HG02938 (cell line): ENCODE measurements at regions not wholly inside any gene's neighbourhood (a gene's known extent, or its start where the extent isn't known, plus 50 kb on each side); places are given as distances from the start of the nearest gene placed in this dataset.
"Not testable (repeated sequence)": the region's sequence is repeated elsewhere in the genome, so short reads cannot be mapped to it uniquely, and the experiment has no call there.

Experiments
- ATAC-seq: cut with Tn5 transposase; IDR thresholded peaks from one replicate; pipeline ENCODE4 v1.9.1; 2021; ENCODE audit warnings: mild to moderate bottlenecking, moderate library complexity; ENCODE audit not compliant: unreplicated experiment

DNA sequence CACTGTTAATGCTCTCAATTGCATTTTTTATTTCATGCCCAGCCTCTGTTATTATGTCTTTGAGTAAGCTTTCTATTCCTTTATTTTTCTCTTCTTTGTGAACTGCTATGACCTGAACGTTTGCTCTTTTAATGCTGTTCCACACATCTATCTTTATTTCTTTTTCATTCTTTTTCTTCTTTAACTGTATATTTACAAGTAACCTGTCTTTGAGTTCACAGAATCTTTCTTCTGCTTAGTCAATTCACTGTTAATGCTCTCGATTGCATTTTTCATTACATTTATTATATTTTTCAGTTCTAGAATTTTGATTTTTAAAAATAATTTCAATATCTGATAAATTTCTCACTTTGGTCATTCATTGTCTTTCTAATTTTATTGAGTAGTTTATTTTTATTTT is 316.3 kb upstream of the MEF2C start:
- no peak for ATAC-seq

GRCh38 chr5:89191374-89191773 is 308.4 kb upstream of the MEF2C start:
- no peak for ATAC-seq

DNA sequence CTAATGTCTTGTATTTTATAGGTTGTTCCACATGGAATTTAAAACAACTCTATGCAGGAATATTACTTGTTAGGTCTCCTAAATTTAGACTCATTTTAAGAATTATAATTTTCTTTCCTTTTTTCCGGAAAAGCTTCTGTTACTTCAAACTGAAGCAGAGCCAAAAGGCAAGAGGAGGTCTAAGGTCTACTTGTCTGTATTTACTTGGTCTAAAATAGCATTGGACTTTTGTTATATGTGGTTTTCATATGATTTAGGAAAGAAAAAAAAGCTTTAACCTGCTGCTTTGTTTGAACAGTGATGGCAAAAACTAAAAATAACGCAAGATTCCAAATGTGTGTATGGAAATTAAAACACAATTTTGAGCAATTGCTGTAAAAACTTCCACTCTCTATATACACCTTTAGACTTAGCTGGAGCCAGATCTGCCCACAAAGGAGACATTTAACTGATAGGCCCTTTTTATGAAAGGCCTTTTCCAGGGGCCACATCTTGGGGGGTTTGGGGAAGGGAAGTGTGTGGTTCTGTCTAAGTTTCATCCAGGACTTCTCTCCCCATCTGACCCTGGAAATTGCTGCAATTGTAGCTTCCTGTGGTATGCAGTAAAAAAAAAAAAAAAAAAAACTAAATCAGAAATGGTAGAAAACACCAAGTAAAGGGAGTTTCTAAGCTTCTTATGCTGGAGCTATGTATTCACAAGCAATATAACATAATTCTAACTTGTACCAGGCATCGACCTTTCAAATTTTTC is 307.7 kb upstream of the MEF2C start:
- no peak for ATAC-seq

DNA sequence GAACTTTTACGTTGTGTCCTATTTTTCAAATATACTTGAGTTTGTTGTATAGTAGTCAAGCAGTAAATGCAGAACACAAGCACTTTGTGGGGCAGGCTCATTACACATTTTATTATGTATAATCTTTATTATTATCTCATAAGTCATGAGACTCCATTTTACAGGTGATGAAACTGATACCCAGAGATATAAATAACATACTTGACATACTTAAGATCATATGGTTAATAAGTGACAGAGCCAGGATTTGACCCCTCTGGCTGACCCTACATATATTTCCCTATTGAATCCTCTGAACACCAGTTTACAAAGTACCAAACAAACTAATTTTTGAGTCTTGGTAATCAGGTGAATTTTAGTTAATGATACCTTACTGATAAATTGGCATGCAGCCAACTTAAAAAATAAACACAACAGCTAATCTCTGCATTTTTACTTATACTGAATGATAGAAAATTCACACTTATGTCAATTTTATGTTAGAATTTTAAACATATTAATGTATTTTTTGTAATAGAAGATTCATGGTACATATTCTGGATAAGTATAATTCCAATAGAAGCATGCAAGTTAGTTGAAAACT is 305.0 kb upstream of the MEF2C start:
- no peak for ATAC-seq

GRCh38 chr5:89187268-89187667 is 304.3 kb upstream of the MEF2C start:
- ATAC-seq, result no peak

GRCh38 chr5:89181546-89181945 is 298.6 kb upstream of the MEF2C start:
- no peak for ATAC-seq

- no peak for ATAC-seq
These were observed 296.7 kb upstream of the MEF2C start for GRCh38 chr5:89179731-89180130.

DNA sequence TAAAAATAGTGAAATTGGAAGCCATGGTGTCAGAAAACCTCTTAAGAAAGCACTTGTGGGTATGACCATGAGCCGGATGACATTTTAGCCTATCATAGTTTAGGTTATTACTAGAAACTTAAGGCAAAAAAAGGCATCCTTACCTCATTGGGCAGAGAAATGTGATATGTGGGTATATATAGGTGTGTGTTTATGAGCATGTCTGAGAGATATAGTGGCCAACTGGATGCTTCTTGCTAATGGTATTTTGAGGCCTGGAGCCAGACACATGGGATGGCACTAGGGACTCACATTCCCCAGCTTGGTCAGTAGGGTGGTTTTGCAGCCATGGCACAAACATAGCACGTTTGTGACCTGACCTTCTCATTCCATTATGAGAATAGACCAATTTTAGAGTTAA is 295.6 kb upstream of the MEF2C start:
- no peak for ATAC-seq

DNA sequence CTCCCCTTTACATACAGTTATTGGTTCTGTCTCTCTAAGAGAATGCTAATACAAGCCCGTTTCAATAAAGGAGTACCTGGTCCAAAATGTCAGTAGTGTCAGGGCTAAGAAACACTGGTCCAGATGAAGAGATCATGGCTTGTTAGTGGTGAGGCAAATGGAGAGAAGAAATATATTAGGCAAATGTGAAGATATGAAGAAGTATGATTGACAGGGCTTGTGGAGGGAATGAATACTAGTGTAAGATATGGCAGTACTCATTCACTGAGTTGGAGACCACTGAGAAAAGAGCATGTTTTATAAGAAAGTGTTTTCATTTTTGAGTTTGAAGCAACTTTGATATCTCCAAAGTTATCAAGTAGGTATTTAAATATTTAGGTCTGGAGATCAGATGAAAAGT is 290.5 kb upstream of the MEF2C start:
- no peak for ATAC-seq

DNA sequence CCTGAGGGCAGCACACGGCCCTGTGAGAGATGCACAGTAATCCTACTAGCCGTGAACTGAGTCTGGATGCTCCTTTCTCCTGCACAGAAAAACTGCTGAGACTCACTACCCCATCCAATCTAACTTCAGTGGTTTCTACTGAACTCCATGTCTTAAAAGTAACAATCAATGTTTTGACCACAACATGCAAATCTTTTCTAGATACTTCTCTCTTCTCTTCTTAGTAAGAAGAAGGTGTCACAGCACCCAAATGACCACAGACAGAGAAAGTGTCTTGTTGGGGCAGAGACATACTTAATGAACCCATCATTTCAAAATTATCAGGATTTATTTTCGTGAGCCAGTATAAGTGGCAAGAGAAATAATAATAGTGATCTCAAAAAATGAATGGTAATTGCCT is 285.8 kb upstream of the MEF2C start:
- peak; percentile 97 for ATAC-seq

DNA sequence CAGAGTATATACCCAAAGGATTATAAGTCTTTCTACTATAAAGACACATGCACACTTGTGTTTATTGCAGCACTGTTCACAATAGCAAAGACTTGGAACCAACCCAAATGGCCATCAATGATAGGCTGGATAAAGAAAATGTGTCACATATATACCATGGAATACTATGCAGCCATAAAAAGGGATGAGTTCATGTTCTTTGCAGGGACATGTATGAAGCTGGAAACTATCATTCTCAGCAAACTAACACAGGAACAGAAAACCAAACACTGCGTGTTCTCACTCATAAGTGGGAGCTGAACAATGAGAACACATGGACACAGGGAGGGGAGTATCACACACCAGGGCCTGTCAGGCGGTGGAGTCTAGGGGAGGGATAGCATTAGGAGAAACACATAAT is 281.7 kb upstream of the MEF2C start:
- ATAC-seq, result not testable (repeated sequence)

- ATAC-seq, result no peak
These were observed 273.2 kb upstream of the MEF2C start for GRCh38 chr5:89156226-89156625.

DNA sequence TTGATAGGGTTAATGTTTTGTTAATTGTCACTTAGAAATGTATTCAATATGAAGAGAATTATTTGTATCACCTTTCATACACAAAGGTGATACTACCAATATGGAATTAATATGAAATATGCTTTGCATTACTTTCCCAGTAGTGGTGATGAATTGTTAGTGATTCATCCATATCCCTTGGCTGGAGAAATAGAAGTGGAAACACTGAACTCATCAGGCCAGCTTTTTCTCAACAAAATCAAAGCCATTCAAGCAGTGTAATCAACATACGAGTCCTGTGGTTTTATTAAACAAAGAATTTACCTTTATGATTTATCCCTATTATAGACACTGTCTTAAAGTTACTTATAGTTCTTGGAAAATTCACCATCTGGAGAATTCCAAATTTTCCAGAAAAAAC is 264.0 kb upstream of the MEF2C start:
- no peak for ATAC-seq

- no peak for ATAC-seq
These were observed 254.2 kb upstream of the MEF2C start for GRCh38 chr5:89137148-89137547.

- no peak for ATAC-seq
These were observed 251.0 kb upstream of the MEF2C start for GRCh38 chr5:89133975-89134374.

GRCh38 chr5:89133129-89133528 is 250.1 kb upstream of the MEF2C start:
- ATAC-seq, result no peak

DNA sequence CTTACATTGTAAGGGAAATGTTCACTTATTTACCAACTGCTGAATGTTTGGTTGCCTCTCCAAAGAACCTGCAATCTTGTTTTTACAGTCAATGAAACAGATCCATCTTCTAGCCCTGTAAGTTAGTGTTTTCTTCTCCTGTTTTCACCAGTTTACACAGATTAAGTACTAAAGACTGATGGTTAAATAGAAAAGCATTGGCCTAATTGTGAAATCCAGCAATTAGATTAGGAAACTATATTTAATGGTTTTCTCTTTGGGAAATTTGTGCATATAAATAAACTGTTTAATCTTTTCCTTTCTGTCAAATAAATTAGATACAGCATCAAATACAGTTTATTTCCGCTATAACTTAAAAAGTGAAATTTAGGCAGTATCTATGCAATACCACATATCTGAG is 247.9 kb upstream of the MEF2C start:
- ATAC-seq, result no peak

- ATAC-seq, result no peak
These were observed 247.0 kb upstream of the MEF2C start for GRCh38 chr5:89129941-89130340.

DNA sequence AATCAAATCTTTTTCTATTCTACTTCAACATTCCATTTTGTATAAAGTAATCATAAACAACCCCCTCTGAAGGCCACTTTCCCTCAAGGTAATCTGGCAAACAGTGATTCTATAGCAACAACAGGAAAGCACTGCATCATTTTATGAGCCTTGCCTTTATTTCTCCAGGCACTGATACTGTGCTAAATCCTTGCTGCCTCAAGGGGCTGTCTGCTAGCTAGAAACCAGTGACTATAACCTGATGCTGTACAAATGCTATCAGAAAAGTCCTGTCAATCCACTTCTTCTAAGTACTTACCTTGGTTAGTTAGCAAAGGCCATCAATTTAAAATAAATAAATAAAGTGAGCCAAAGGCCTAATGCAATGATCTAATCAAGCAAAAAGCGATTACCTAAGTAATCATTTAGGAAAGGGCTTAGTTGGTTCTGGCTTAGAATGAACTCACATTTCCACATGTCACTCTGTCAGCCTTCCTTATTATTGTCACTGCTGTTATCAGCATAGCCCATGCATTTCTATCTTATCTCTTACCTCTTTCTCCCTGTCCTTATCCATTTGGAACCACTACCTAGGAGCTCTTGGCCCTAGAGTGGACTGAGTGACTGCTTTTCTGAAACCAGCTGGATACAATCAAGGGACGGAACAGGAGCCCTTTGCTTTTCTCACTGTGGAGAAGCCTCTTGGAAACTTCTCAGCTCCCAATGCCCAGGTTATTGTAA is 246.1 kb upstream of the MEF2C start:
- ATAC-seq, result no peak

GRCh38 chr5:89128092-89128491 is 245.1 kb upstream of the MEF2C start:
- ATAC-seq, result no peak

DNA sequence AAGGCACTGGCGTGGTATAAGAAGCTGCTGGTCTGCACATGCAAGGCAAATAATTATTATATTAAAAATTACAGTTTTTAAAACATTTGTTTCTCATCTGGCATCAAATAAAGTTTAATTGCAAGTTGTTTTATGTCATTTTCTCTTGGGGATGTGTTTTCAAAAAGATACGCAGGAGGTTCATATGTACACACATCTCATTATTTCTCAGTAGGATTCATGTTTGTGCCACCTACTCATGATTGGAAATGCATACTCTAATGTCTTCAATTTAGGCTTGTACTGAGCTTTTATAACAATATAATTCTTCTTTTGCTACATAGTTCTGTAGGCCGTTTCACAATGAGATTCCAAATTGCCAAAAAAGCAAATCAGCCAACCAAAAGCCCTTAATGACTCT is 244.2 kb upstream of the MEF2C start:
- ATAC-seq, result no peak

- no peak for ATAC-seq
These were observed 242.4 kb upstream of the MEF2C start for GRCh38 chr5:89125372-89125771.
